Fibroblast of pulmonary artery (primary cell): ENCODE measurements at regions not wholly inside any gene's neighbourhood (a gene's known extent, or its start where the extent isn't known, plus 50 kb on each side); places are given as distances from the start of the nearest gene placed in this dataset.
"Not testable (repeated sequence)": the region's sequence is repeated elsewhere in the genome, so short reads cannot be mapped to it uniquely, and the experiment has no call there.

Experiments used
- DNase-seq: peaks from one replicate; pipeline ENCODE4 v3.0.0-alpha.2; 2010; ENCODE audit warnings: low read depth
- H3K4me3 ChIP-seq: replicated peaks from 2 replicates; pipeline ENCODE4 v1.5.1; 2011; ENCODE audit warnings: low read depth, mild to moderate bottlenecking, control low read depth, low read length, moderate library complexity
- TF ChIP-seq, protein P1 (sequence below): IDR thresholded peaks from 2 replicates; pipeline ENCODE4 v1.5.1; 2011; ENCODE audit warnings: mild to moderate bottlenecking, control low read depth, low read length, inconsistent platforms; ENCODE audit errors: missing control alignments

DNA sequence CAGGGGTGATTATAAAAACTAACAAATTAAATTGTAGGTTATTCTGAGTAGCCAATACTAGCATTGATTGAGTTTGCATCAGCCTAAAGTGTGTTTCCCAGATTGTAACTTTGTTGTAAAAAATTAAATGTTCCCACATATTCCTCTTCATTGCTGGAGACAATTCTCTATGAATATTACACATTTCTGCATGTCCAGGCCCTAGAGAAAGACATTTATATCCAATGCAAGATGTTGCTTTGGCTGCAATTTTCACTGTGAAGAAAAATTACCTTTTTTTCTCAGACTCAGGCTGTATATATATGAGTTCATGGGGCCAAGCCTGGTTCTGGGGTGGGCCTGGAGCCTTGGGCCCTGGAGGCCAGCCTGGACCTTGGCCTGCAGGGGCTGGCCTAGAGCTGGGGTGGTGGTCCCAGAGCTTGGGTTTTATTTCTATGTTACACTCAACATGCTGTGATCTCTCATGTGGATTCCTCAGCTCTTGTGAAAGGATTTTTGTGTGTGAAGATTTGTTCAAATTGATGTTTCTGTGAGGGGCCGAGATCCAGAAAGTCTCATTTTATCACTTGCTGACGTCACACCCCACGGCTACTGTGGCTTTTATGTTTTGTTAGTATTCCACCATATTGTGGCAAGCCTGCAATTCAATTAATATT, 232.5 kb downstream of the SPATA31A1 start:
- no peak overlapping the region for H3K4me3 ChIP-seq
- TF ChIP-seq, protein P1, sequence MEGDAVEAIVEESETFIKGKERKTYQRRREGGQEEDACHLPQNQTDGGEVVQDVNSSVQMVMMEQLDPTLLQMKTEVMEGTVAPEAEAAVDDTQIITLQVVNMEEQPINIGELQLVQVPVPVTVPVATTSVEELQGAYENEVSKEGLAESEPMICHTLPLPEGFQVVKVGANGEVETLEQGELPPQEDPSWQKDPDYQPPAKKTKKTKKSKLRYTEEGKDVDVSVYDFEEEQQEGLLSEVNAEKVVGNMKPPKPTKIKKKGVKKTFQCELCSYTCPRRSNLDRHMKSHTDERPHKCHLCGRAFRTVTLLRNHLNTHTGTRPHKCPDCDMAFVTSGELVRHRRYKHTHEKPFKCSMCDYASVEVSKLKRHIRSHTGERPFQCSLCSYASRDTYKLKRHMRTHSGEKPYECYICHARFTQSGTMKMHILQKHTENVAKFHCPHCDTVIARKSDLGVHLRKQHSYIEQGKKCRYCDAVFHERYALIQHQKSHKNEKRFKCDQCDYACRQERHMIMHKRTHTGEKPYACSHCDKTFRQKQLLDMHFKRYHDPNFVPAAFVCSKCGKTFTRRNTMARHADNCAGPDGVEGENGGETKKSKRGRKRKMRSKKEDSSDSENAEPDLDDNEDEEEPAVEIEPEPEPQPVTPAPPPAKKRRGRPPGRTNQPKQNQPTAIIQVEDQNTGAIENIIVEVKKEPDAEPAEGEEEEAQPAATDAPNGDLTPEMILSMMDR: no peak
- no peak for DNase-seq

GRCh38 chr9:39588500-39589137, 233.2 kb downstream of the SPATA31A1 start:
- DNase-seq: no peak
- TF ChIP-seq, protein P1: no peak
- H3K4me3 ChIP-seq: no peak overlapping the region

DNA sequence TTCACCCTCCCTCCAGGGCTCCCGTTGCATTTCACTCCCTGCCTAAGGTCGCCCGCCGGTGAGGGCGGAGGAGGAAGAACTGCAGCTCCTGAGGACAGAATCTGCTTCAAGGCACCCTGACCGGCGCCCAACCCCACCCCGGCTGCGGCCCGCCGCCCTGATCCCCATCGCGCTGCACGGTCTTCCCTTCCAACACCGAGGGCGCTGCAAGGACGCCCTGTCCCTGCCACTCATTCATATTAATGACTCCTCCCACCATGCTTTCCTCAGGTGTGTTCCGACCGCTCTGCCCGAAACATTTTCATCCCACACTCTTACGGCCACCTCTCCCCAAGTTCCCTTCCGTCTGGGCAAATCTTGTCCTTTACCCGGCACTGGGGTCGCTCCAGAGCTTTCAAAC, 248.6 kb downstream of the SPATA31A1 start:
- DNase-seq: not testable (repeated sequence)

GRCh38 chr9:39611449-39612231, 256.2 kb downstream of the SPATA31A1 start:
- not testable (repeated sequence) for DNase-seq, H3K4me3 ChIP-seq

More for the DNA sequence above, 248.6 kb downstream of the SPATA31A1 start:
- not testable (repeated sequence) for H3K4me3 ChIP-seq

DNA sequence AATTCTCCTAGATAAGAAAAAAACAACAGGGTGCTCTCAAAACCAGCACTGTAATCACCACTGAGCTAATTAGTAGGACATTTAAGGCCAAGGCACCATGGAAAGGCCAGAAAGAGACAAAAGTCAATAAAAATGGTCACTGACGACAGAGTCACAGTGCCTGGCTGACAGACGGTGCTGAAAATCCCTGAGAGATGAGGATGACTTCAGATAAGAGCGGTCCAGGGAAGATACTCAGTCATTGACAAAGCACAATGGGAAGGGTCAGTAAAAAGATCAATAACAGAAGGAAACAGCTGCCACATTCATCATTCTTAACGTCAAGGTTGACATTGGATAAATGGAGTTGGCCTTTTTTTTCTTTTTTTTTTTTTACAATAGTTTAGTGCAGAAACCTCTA, 261.0 kb downstream of the SPATA31A1 start:
- not testable (repeated sequence) for DNase-seq, H3K4me3 ChIP-seq

- H3K4me3 ChIP-seq, DNase-seq: not testable (repeated sequence)
Observed at GRCh38 chr9:39624048-39624447, 268.6 kb downstream of the SPATA31A1 start.

- DNase-seq, H3K4me3 ChIP-seq: not testable (repeated sequence)
Observed at GRCh38 chr9:39632071-39632470, 276.6 kb downstream of the SPATA31A1 start.

- not testable (repeated sequence) for H3K4me3 ChIP-seq, DNase-seq
Observed at GRCh38 chr9:39649029-39649428, 293.6 kb downstream of the SPATA31A1 start.

DNA sequence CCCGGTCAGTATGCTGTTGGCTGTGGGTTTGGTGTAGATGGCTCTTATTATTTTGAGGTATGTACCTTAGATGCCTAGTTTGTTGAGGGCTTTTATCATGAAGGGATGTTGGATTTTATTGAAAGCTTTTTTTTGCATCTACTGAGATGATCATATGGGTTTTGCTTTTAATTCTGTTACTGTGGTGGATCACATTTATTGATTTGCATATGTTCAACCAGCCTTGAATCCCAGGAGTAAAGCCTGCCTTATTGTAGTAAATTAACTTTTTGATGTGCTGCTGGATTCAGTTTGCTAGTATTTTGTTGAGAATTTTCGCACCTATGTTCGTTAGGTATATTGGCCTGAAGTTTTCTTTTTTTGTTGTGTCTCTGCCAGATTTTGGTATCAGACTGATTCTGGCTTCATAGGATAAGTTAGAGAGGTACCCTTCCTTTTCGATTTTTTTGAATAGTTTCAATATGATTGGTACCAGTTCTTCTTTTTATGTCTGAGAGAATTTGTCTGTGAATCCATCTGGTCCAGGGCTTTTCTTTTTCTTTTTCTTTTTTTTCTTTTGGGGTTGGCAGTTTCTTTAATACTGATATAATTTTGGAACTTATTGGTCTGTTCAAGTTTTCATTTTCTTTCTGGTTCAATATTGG, 301.6 kb downstream of the SPATA31A1 start:
- H3K4me3 ChIP-seq, DNase-seq: not testable (repeated sequence)

DNA sequence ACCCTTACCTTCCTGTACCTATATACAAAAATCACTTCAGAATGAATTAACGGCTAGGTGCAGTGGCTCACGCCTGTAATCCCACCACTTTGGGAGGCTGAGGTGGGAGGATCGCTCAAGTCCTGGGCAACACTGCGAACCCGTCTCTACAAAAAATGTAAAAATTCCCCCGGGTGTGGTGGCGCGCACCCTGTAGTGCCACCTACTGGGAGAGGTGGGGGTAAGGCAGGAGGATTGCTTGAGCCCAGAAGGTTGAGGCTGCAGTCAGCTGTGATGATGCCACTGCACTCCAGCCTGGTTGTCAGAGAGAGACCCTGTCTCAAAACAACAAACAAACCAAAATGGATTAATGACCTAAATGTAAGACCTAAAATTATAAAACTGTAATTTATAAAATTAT, 307.6 kb downstream of the SPATA31A1 start:
- DNase-seq, H3K4me3 ChIP-seq: not testable (repeated sequence)

GRCh38 chr9:39663713-39664112, 308.2 kb downstream of the SPATA31A1 start:
- not testable (repeated sequence) for H3K4me3 ChIP-seq, DNase-seq

DNA sequence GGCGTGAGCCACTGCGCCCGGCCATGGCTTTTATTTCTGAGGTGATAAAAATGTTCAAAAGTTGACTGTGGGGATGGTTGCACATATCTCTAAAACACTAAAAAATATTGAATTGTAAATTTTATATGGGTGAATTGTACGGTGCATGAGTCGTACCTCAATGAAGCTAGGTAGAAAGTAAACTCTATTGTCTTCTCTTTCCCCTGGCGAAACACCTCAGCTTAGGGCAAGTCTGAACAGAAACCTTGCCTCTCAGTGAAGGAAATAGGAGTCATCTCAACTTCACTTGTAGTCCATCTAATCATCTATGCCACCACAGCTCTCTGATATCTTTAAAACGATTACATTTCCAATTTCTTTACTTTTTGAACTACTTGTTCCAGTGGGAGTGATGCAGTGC, 309.6 kb downstream of the SPATA31A1 start:
- not testable (repeated sequence) for DNase-seq, H3K4me3 ChIP-seq

DNA sequence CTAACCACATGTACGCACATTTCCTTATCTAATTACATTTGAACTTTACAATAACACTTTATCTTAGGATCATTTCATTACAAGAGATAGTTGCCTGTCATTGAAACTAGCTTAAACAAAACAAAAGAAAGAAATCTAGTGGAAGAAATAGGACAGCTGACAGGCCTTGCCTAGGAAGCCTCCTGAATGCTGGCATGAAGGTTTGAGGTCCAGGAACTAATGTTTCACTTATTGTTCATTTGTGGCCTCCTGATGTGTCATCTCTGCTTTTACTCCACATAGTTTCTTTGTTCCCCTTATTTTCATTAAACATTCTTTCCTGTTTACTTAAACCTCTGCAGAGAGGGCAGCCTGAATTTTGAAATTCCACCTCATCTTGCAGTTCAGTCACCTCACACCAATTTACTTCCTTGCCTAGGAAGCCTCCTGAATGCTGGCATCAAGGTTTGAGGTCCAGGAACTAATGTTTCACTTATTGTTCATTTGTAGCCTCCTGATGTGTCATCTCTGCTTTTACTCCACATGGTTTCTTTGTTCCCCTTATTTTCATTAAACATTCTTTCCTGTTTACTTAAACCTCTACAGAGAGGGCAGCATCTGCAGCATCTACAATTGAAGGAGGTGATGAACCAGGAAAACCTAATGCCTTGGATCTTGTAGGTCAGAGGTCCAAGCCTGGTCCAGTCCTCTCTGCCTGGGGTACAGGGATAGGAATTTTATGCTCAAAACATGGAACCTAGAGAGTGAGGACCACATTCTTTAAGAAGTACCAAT, 319.2 kb downstream of the SPATA31A1 start:
- DNase-seq, H3K4me3 ChIP-seq: not testable (repeated sequence)

GRCh38 chr9:39675211-39675553, 319.7 kb downstream of the SPATA31A1 start:
- DNase-seq: not testable (repeated sequence)

DNA sequence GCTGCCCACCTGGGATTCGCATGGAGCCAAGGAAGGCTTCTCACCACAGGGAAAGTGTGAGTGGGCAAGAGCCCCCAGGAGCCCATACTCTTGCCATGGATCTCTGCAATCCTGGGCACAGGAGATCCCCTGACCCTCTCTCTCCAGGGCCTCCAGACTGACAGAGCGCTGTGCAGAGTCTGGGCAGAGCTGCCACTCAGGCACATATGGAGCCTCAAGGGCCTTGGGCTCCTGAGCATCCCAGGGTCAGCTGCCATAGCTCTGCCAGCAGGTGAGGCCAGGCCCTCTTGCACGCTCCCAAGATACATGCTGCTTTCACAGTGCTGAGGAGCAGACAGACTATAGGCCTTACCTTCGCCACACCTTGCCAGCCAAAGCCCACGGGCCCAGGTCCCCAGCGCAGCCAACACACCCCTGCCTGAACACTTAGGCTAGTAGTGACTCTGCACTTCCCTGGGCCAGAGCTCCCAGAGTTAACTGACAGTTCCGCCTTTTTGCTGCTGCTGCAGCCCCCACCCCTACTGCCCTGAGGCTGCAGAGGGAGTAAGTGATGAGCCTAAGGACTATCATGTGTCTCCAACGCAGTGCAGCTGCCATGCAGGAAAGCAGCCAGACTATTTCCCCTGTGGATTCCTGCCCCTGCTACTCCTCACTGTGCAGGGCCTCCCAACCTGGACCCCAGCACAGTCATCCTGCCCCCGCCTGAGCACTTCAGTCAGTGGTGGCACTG, 323.2 kb downstream of the SPATA31A1 start:
- not testable (repeated sequence) for H3K4me3 ChIP-seq

More at GRCh38 chr9:39675211-39675553, 319.7 kb downstream of the SPATA31A1 start:
- H3K4me3 ChIP-seq: not testable (repeated sequence)

More for the DNA sequence above, 323.2 kb downstream of the SPATA31A1 start:
- DNase-seq: not testable (repeated sequence)
